NCI-H345 treated with DMSO at 0.1 percent for 48 hours (cell line): ENCODE measurements at regions not wholly inside any gene's neighbourhood (a gene's known extent, or its start where the extent isn't known, plus 50 kb on each side); places are given as distances from the start of the nearest gene placed in this dataset.
"Not testable (repeated sequence)": the region's sequence is repeated elsewhere in the genome, so short reads cannot be mapped to it uniquely, and the experiment has no call there.

Experiments used
- DNase-seq: peaks from one replicate; lab custom pipeline; 2025; ENCODE audit not compliant: unreplicated experiment; lab: John Stamatoyannopoulos, UW

GRCh38 chr5:176134529-176135223 lies 103.5 kb upstream of the SIMC1 start:
- DNase-seq = no peak

GRCh38 chr5:176140138-176140537 lies 98.1 kb upstream of the SIMC1 start:
- DNase-seq = not testable (repeated sequence)

DNA sequence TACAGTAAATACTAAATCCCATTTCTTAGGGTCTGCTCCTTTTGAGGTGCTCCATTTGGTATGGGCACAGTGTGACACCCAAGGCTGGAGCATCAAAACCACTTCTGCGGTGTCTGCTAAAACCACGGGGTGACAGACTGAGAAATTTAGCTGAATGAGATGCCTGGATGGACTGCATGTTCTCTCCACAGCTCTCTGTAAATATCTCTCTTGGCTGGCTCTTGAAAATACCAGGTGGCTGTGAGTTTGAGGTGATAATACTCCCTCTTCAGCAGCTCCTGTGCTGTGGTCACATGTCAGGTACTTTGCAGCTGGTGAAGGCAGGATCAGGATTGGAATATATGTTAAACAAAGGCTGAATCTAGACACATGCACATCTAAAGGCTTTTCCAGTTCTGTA lies 93.7 kb upstream of the SIMC1 start:
- DNase-seq = peak; percentile 54

DNA sequence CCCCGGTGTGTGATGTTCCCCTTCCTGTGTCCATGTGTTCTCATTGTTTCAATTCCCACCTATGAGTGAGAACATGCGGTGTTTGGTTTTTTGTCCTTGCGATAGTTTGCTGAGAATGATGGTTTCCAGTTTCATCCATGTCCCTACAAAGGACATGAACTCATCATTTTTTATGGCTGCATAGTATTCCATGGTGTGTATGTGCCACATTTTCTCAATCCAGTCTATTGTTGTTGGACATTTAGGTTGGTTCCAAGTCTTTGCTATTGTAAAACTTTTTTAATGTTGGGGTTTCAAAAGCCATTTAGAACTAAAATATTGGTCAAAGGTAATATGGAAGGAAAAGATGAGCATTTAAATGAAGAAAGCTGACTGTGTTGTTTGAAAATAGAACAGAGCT lies 88.3 kb upstream of the SIMC1 start:
- DNase-seq = not testable (repeated sequence)

GRCh38 chr5:176151281-176151680 lies 86.9 kb upstream of the SIMC1 start:
- no peak for DNase-seq

- no peak for DNase-seq
These were observed 85.9 kb upstream of the SIMC1 start for GRCh38 chr5:176152191-176152929.

DNA sequence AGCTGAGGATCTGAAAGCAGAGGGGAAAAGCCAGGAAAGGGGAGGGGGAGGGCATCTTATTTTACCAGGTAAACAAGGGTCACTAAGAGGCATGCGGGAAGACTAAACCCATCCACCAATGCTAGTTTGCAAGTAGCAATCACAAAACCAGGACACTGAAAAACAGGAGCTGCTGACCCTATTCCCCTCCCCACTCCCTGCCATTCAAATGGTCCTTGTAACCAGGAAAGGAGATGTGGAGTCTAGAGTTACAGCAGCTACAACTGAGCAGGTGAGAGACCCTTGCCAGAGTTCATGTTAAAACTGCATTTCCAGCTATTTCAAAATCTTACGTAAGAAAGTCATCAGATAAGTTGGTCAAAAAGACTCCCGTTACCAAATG lies 85.3 kb upstream of the SIMC1 start:
- DNase-seq = no peak

- no peak for DNase-seq
These were observed 84.5 kb upstream of the SIMC1 start for GRCh38 chr5:176153741-176154140.

- DNase-seq = no peak
These were observed 83.4 kb upstream of the SIMC1 start for GRCh38 chr5:176154821-176155220.

GRCh38 chr5:176155922-176156359 lies 82.3 kb upstream of the SIMC1 start:
- no peak for DNase-seq

- no peak for DNase-seq
These were observed 80.6 kb upstream of the SIMC1 start for GRCh38 chr5:176157656-176158055.

DNA sequence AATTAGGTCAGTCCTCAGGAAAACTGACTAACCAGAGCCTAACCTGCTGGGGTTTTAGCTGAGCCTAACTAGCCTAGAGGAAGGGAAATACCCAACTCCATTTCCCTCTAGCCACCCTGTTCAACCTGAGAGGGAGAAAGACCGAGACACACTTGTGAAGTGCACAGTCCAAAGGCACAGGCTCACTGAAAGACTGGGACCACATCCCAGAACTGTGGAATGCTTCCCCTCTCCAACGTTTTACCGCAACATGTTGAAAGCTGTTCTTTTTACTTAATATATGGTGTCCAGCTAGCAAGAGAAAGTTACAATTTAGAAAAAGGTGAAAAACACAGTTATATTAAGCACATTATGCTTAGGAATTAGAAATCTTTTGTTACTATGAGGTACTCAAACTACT lies 76.8 kb upstream of the SIMC1 start:
- no peak for DNase-seq

DNA sequence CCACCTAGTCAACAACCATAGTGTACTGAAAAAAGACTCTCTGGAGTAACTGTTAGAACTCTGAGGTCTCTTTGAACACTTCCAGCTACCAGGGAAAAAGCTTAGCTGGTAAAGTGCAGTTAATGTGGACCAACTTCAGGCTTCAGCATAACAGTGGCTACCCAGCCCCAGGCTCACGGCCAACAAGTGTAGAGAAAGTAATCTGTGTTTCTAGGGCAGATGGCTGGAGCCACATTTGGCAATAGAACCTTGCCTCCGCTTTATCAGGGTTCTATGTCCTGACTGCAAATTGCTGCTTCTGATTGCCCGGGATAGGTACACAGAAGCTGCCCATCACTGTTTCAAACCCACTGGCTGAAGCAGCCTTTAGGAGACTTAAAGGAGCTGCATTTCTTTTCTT lies 76.0 kb upstream of the SIMC1 start:
- no peak for DNase-seq

GRCh38 chr5:176162888-176163287 lies 75.3 kb upstream of the SIMC1 start:
- DNase-seq = no peak

DNA sequence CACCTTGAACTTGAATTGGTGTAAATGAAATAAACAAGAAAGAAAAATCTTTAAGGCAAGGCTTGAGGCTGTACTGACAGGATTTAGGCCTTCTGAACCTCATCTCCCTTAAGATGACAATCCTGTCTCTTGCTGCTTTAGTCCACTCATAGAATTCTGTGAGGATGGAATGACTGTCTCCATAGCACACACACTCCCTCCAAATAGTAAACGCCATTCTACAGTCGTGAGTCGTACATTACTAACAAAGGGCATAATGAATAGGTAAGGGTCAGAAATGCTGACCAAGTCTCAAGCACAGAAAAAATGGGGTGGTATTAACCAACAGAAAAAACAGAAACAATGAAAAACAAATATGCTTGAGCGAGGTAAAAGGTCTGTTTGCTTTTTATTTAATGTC lies 71.8 kb upstream of the SIMC1 start:
- DNase-seq = no peak

DNA sequence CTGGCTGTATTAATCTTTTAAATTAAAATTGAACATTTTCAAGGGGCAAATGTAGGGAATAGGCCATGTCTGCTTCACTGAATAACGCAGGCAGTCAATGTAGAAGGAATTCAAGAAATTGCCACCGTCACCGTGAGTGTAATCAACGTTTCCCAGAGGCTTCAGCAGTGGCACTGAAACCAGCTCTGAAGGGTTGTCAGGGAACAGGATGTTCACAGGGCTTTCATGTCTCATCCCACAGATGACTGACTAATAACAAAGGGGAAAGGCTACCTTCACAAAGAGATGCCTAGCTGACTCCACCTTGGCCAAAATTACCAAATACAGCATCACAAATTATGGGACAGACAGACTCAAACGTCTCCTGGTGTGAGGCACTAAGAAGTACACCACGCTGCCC lies 70.4 kb upstream of the SIMC1 start:
- DNase-seq = peak; percentile 29

DNA sequence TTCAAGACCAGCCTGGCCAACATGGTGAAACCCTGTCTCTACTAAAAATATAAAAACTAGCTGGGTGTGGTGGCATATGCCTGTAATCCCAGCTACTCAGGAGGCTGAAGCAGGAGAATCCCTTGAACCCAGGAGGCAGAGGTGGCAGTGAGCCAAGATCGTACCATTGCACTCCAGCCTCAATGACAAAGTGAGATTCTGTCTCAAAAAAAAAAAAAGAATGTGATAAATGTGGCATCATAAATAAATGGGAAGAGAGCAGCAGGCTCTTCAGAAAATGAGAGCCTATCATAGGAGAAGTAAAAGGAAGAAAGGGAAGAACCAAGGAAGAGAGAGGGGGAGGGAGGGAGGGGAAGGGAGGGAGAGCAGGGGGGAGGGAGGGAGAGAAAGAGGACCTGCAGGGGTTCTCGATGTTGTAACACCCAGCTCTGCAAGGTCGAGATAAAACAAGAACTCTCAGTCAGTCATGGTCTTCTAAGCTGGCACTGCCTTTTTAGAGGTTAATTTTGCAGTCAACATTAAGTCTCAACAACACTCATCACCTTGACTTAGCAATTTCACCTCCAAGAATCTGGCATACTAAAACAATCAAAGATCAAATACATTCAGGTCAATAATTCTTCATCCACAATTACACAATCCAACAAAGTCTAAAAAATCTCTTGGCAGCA lies 68.7 kb upstream of the SIMC1 start:
- no peak for DNase-seq

GRCh38 chr5:176170084-176170483 lies 68.1 kb upstream of the SIMC1 start:
- DNase-seq = no peak

DNA sequence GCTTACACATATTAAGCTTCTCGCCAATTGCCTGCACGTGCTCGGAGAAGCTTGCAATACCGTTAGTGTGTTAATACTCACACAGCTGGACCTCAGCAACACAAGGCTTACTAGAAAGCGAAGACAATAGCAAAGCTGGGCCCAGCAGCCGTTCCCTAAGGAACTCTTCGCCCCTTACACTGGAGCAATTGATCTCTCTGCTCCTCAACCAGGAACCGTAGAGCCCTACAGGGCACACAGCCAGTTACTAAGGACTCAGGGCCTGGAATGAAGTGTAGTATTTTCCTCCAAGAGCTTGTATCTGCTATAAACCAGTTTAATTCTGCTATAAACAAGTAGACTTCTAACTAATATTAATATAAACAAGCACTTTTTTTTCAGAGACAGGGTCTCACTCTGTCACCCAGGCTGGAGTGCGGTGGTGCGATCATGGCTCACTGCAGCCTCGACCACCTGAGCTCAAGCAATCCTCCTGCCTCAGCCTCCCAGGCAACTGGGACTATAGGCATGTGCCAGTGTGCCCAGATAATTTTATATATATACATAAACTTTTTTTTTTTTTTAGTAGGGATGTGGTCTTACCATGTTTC lies 67.0 kb upstream of the SIMC1 start:
- DNase-seq = no peak

GRCh38 chr5:176172246-176172645 lies 66.0 kb upstream of the SIMC1 start:
- no peak for DNase-seq

DNA sequence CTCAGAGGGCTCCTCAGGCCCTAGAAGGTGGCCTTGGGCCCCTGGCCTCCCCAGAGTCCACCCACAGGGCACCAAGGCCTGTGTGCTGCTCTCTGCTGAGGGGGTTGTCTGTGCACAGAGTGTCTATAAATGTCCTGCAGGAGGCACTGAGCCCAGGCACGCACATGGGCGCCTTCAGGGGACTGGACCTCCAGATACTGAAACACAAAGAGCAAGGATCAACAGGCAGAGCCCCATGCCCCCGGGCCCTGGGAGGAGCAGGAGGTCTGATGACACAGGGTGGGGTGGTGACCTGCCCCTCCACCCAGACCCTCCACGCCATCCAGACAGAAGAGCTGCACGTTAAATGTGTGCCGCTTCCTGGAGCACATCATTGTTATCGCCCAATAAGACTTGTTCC lies 64.6 kb upstream of the SIMC1 start:
- no peak for DNase-seq
